ENCODE measurements at regions not wholly inside any gene's neighbourhood (a gene's known extent, or its start where the extent isn't known, plus 50 kb on each side); places are given as distances from the start of the nearest gene placed in this dataset.

DNA sequence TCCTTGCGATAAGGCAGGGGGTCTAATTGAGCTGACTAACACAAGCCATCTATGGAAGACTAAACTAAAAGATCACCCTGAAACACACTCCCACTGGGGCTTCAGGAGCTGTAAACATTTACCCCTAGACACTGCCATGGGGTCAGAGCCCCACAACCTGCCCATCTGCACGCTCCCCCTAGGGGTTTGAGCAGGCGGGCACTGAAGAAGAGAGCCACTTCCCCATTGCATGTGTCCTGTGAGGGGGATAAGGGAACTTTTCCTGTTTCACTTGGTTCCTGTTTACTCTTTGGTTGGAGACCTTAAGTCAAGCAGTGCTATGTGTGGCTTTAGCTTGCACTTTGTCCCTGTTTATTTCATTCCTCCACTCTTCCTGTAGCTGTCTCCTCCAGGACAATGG lies 1929.5 kb upstream of the CDH9 start:
- DNase-seq (ENCODE audit: extremely low read depth, insufficient read length) = no peak
- H3K27me3 ChIP-seq (replicated peaks; ENCODE audit: control insufficient read depth, insufficient read depth, low read length) = no peaks in the 10 kb centered on the region
- TF ChIP-seq, protein P1, sequence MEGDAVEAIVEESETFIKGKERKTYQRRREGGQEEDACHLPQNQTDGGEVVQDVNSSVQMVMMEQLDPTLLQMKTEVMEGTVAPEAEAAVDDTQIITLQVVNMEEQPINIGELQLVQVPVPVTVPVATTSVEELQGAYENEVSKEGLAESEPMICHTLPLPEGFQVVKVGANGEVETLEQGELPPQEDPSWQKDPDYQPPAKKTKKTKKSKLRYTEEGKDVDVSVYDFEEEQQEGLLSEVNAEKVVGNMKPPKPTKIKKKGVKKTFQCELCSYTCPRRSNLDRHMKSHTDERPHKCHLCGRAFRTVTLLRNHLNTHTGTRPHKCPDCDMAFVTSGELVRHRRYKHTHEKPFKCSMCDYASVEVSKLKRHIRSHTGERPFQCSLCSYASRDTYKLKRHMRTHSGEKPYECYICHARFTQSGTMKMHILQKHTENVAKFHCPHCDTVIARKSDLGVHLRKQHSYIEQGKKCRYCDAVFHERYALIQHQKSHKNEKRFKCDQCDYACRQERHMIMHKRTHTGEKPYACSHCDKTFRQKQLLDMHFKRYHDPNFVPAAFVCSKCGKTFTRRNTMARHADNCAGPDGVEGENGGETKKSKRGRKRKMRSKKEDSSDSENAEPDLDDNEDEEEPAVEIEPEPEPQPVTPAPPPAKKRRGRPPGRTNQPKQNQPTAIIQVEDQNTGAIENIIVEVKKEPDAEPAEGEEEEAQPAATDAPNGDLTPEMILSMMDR (IDR thresholded peaks at IDR 0.05; ENCODE audit: insufficient read depth, low read length, poor library complexity, severe bottlenecking) = no peak
- no peaks in the 10 kb centered on the region for H3K36me3 ChIP-seq (ENCODE audit: control insufficient read depth, insufficient read depth, low read length)
- no peak overlapping the region for H3K4me3 ChIP-seq (replicated peaks; ENCODE audit: low read depth, low read length)

DNA sequence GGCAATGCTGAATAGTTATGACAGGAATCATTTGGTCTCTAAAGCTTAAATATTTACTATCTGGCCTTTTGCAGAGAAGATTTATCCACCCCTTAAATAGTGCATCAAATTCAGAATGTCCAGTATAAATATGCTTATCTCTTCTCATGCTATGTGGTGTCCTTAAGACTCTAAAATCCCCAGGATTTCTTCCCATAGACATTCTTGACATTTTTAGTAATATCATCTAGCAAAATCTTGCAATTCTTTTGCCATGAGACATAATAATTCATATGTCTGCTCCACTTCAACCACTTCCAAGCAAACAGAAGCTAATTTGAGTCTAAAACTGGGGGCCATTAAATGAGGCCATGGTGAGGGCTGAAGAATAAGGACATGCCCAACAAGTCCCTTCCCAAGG lies 1923.4 kb upstream of the CDH9 start:
- Histone ChIP-seq H3K36me3 (ENCODE audit: control insufficient read depth, insufficient read depth, low read length) (no peaks in the 10 kb centered on the region), H3K4me3 (replicated peaks; ENCODE audit: low read depth, low read length) (no peak overlapping the region), H3K27me3 (replicated peaks; ENCODE audit: control insufficient read depth, insufficient read depth, low read length) (no peaks in the 10 kb centered on the region)
- TF ChIP-seq, protein P1 (IDR thresholded peaks at IDR 0.05; ENCODE audit: insufficient read depth, low read length, poor library complexity, severe bottlenecking) = no peak
- no peak for DNase-seq (ENCODE audit: extremely low read depth, insufficient read length)

DNA sequence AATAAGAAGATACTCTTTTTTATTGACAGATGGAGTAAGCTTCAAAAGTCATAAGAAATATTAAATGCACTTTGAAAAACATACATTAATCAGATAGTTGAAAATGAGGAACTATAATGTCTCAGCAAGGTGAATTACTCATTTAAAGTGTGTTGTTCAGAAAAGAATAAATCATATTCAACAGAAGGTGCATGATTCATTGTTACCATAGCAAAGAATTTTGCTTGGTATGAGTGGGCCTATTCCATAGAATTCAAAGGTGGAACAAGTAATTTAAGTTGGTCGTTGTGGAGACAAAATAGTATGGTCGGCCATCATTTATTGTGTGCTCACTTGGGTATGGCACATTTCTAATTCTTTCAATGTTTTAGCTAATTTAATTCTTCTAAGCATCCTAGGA lies 1920.2 kb upstream of the CDH9 start:
- TF ChIP-seq, protein P1 (IDR thresholded peaks at IDR 0.05; ENCODE audit: insufficient read depth, low read length, poor library complexity, severe bottlenecking) = no peak

DNA sequence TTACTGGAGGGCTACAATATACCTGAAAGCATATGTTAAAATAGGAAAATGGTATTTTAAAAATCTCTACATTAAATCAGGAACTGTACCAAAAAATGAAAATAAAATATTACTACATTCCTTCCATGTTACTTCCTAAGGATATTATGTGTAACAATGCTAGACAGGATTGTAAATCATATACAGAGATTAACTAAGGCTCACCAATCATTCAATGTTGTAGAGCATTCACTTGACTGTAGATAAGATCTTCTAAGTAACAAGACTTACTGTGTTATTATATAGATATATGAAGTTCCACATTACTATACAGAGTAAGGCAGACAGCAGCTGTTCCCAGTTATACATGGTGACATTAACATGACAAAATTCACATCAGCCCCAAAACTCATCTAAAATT lies 1919.1 kb upstream of the CDH9 start:
- no peaks in the 10 kb centered on the region for H3K27me3 ChIP-seq (replicated peaks; ENCODE audit: control insufficient read depth, insufficient read depth, low read length)
- TF ChIP-seq, protein P1 (IDR thresholded peaks at IDR 0.05; ENCODE audit: insufficient read depth, low read length, poor library complexity, severe bottlenecking) = no peak
- H3K36me3 ChIP-seq (ENCODE audit: control insufficient read depth, insufficient read depth, low read length) = no peaks in the 10 kb centered on the region
- no peak overlapping the region for H3K4me3 ChIP-seq (replicated peaks; ENCODE audit: low read depth, low read length)
- DNase-seq (ENCODE audit: extremely low read depth, insufficient read length) = no peak

More for the DNA sequence above, 1920.2 kb upstream of the CDH9 start:
- Histone ChIP-seq H3K27me3 (replicated peaks; ENCODE audit: control insufficient read depth, insufficient read depth, low read length) (no peaks in the 10 kb centered on the region), H3K36me3 (ENCODE audit: control insufficient read depth, insufficient read depth, low read length) (no peaks in the 10 kb centered on the region), H3K4me3 (replicated peaks; ENCODE audit: low read depth, low read length) (no peak overlapping the region)
- DNase-seq (ENCODE audit: extremely low read depth, insufficient read length) = no peak

DNA sequence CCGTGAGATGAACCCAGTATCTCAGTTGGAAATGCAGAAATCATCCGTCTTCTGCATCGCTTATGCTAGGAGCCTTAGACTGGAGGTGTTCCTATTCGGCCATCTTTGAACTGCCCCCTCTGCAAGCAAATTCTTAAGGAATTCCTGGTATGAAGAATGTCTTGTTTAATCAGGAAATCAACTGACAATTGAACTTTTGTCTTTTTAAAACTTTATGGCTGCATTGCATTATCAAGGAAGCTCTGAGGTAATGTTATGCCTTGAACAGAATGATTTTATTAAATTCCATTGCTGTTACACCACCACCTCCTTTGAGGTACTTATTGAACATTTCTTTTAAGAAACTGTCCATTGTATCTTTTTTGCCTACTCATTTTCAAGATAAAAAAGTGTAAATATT lies 1915.7 kb upstream of the CDH9 start:
- Histone ChIP-seq H3K36me3 (ENCODE audit: control insufficient read depth, insufficient read depth, low read length) (no peaks in the 10 kb centered on the region), H3K4me3 (replicated peaks; ENCODE audit: low read depth, low read length) (no peak overlapping the region), H3K27me3 (replicated peaks; ENCODE audit: control insufficient read depth, insufficient read depth, low read length) (no peaks in the 10 kb centered on the region)
- TF ChIP-seq, protein P1 (IDR thresholded peaks at IDR 0.05; ENCODE audit: insufficient read depth, low read length, poor library complexity, severe bottlenecking) = no peak
- DNase-seq (ENCODE audit: extremely low read depth, insufficient read length) = no peak

DNA sequence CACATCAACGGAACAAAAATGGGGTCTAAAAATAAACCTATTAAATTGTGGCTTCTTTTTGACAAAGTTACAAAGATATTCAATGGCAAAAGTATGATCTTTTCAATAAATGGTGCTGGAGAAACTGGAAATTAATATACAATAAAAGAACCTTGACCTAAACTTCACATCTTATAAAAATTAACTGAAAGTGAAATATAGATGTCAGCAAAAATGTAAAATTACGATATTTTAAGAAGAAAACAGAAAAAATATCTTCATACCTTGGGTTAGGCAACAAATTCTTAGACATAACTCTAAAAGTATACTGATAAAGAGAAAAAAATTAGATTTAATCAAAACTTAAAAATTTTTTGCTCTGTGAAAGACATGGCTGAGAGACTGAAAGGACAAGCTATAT lies 1909.5 kb upstream of the CDH9 start:
- TF ChIP-seq, protein P1 (IDR thresholded peaks at IDR 0.05; ENCODE audit: insufficient read depth, low read length, poor library complexity, severe bottlenecking) = no peak
- no peaks in the 10 kb centered on the region for H3K36me3 ChIP-seq (ENCODE audit: control insufficient read depth, insufficient read depth, low read length)
- no peak overlapping the region for H3K4me3 ChIP-seq (replicated peaks; ENCODE audit: low read depth, low read length)
- H3K27me3 ChIP-seq (replicated peaks; ENCODE audit: control insufficient read depth, insufficient read depth, low read length) = no peaks in the 10 kb centered on the region
- DNase-seq (ENCODE audit: extremely low read depth, insufficient read length) = no peak

All from GM06990 (cell line).